ENCODE measurements at regions not wholly inside any gene's neighbourhood (a gene's known extent, or its start where the extent isn't known, plus 50 kb on each side); places are given as distances from the start of the nearest gene placed in this dataset.

GRCh38 chr11:88415495-88415894 lies 78.0 kb upstream of the CTSC start:
- H3K27ac ChIP-seq, result no peak overlapping the region
- no peaks in the 10 kb centered on the region for H3K36me3 ChIP-seq (ENCODE audit: low read depth, missing control alignments)
- H3K4me3 ChIP-seq, result no peak overlapping the region
- 61 to 83% methylated on average over 1 of the region's 1 CpG for WGBS, 2 donors
- no peak for DNase-seq
- no peaks in the 10 kb centered on the region for H3K27me3 ChIP-seq
- no peak for TF ChIP-seq POLR2A (IDR thresholded peaks at IDR 0.05)
- no peak for TF ChIP-seq CTCF (IDR thresholded peaks at IDR 0.05)
- H3K4me1 ChIP-seq, result peaks cover 3% of the 10 kb centered on the region
- intact Hi-C loops (cut with DNase I; ENCODE audit: low total_unique reads), result no loop called here
- no peaks in the 10 kb centered on the region for H3K9me3 ChIP-seq

- Histone ChIP-seq H3K4me1 (peaks cover 3% of the 10 kb centered on the region), H3K27me3 (no peaks in the 10 kb centered on the region), H3K36me3 (ENCODE audit: low read depth, missing control alignments) (no peaks in the 10 kb centered on the region), H3K4me3 (no peak overlapping the region), H3K9me3 (no peaks in the 10 kb centered on the region), H3K27ac (no peak overlapping the region)
- intact Hi-C loops (cut with DNase I; ENCODE audit: low total_unique reads), result no loop called here
- no peak for DNase-seq
- WGBS, 2 donors, result 55 to 68% methylated on average over 3 of the region's 3 CpGs
- TF ChIP-seq POLR2A (IDR thresholded peaks at IDR 0.05) (no peak), CTCF (IDR thresholded peaks at IDR 0.05) (no peak)
These were observed 77.5 kb upstream of the CTSC start for GRCh38 chr11:88414981-88415413.

- H3K27ac ChIP-seq, result no peak overlapping the region
- DNase-seq, result peak; percentile 42
- 35 to 58% methylated on average over 5 of the region's 5 CpGs for WGBS, 2 donors
- TF ChIP-seq CTCF (IDR thresholded peaks at IDR 0.05) (no peak), POLR2A (IDR thresholded peaks at IDR 0.05) (no peak)
- no peaks in the 10 kb centered on the region for H3K36me3 ChIP-seq (ENCODE audit: low read depth, missing control alignments)
- H3K4me1 ChIP-seq, result peaks cover 3% of the 10 kb centered on the region
- no peaks in the 10 kb centered on the region for H3K27me3 ChIP-seq
- no peaks in the 10 kb centered on the region for H3K9me3 ChIP-seq
- H3K4me3 ChIP-seq, result no peak overlapping the region
- intact Hi-C loops (cut with DNase I; ENCODE audit: low total_unique reads), result no loop called here
These were observed 76.9 kb upstream of the CTSC start for GRCh38 chr11:88414385-88414861.

- no peak for DNase-seq
- no peaks in the 10 kb centered on the region for H3K27me3 ChIP-seq
- no peak overlapping the region for H3K27ac ChIP-seq
- TF ChIP-seq CTCF (IDR thresholded peaks at IDR 0.05), result no peak
- TF ChIP-seq POLR2A (IDR thresholded peaks at IDR 0.05), result no peak
- no peak overlapping the region for H3K4me3 ChIP-seq
- peaks cover 3% of the 10 kb centered on the region for H3K4me1 ChIP-seq
- intact Hi-C loops (cut with DNase I; ENCODE audit: low total_unique reads), result no loop called here
- no peaks in the 10 kb centered on the region for H3K9me3 ChIP-seq
- no peaks in the 10 kb centered on the region for H3K36me3 ChIP-seq (ENCODE audit: low read depth, missing control alignments)
These were observed 73.7 kb upstream of the CTSC start for GRCh38 chr11:88411265-88411664.

- no peaks in the 10 kb centered on the region for H3K36me3 ChIP-seq (ENCODE audit: low read depth, missing control alignments)
- DNase-seq, result no peak
- peaks cover 3% of the 10 kb centered on the region for H3K4me1 ChIP-seq
- WGBS, 2 donors, result 85 to 86% methylated on average over 3 of the region's 3 CpGs
- H3K27ac ChIP-seq, result no peak overlapping the region
- TF ChIP-seq POLR2A (IDR thresholded peaks at IDR 0.05), result no peak
- no peak overlapping the region for H3K4me3 ChIP-seq
- intact Hi-C loops (cut with DNase I; ENCODE audit: low total_unique reads), result no loop called here
- H3K9me3 ChIP-seq, result no peaks in the 10 kb centered on the region
- H3K27me3 ChIP-seq, result no peaks in the 10 kb centered on the region
These were observed 73.1 kb upstream of the CTSC start for GRCh38 chr11:88410656-88411055.

Data from testis (tissue), 2 donors.